ENCODE measurements at regions not wholly inside any gene's neighbourhood (a gene's known extent, or its start where the extent isn't known, plus 50 kb on each side); places are given as distances from the start of the nearest gene placed in this dataset.
A peak's percentile ranks its signal among the peaks of the same experiment; 100 is the strongest.

DNA sequence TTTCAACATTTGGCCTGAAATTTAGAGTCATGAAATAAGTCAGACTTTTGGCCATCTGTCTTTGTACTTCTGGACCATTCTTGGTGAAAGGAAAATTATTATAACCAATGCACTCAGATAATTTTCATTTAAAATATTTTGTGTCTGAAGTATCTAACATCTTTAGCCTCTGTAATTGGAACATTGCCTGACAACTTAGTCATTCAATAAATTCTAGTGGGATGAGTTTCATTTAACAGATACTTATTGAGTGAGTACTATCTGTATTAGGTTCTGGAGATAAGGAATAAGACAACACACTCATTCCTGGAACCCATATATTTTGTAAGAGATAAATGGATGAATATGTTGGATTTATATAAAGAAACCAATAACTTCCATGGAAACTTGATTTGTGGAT is 536.0 kb downstream of the BCKDHB start:
- Histone ChIP-seq H2AFZ (ENCODE audit: low read depth) (no peak overlapping the region; the same call in 1 of the 2 replicates), H3K9me2 (no peaks in the 10 kb centered on the region), H3K4me3 (ENCODE audit: low read depth in 2 of 2, low read length in 1 of 2) (no peak overlapping the region), H3K9ac (no peak overlapping the region), H3K36me3 (replicated peaks in 1 of 2; ENCODE audit: control insufficient read depth in 1 of 2, insufficient read depth in 2 of 2, low read length in 1 of 2) (no peaks in the 10 kb centered on the region), H3F3A (replicated peaks; ENCODE audit: insufficient read depth) (peaks cover 34% of the 10 kb centered on the region), H3K27ac (ENCODE audit: low read depth in 2 of 2, low read length in 1 of 2) (peak overlapping the region in 1 of 2 experiments; percentile 83; a peak in 2 of 4 replicates), H3K27me3 (ENCODE audit: insufficient read depth) (no peaks in the 10 kb centered on the region), H4K20me1 (ENCODE audit: insufficient read depth) (no peaks in the 10 kb centered on the region), H3K79me2 (ENCODE audit: insufficient read depth) (no peaks in the 10 kb centered on the region), H3K4me1 (ENCODE audit: control insufficient read depth in 1 of 2, insufficient read depth in 2 of 2, low read depth in 1 of 2, low read length in 1 of 2) (peaks cover 7 to 34% of the 10 kb centered on the region in 2 experiments; a peak in 3 of 4 replicates), H3K4me2 (0 out of 2 replicates have a peak overlapping the region, but pooled peaks have one; percentile 3), H3K9me3 (peaks cover 5% of the 10 kb centered on the region; the same call in 1 of the 2 replicates)
- POLR2A ChIA-PET, result no interaction called here
- no peak for DNase-seq
- TF ChIP-seq TCF12 (IDR thresholded peaks at IDR 0.05) (peak; percentile 79), FOSL2 (IDR thresholded peaks at IDR 0.05; ENCODE audit: borderline replicate concordance, low read depth) (peak; percentile 72), NFIC (IDR thresholded peaks at IDR 0.05; ENCODE audit: borderline replicate concordance) (peak; percentile 69; the same call in 1 of the 2 replicates), RCOR1 (IDR thresholded peaks at IDR 0.05; ENCODE audit: low read length) (no peak), RFX5 (IDR thresholded peaks at IDR 0.05; ENCODE audit: low read length) (no peak), RXRA (IDR thresholded peaks at IDR 0.05; ENCODE audit: borderline replicate concordance, low read depth) (peak; percentile 25; the same call in 1 of the 2 replicates), EP300 (IDR thresholded peaks at IDR 0.05; ENCODE audit: borderline replicate concordance in 1 of 2, low read depth in 1 of 2, low read length in 1 of 2) (peak in 1 of 2 experiments; percentile 72; a peak in 2 of 4 replicates), FOXM1 (IDR thresholded peaks at IDR 0.05; ENCODE audit: low read depth) (0 out of 2 replicates have a peak, but pooled peaks have one; percentile 25), YY1 (IDR thresholded peaks at IDR 0.05; ENCODE audit: low read depth) (no peak), TEAD4 (IDR thresholded peaks at IDR 0.05; ENCODE audit: borderline replicate concordance, insufficient read depth) (peak; percentile 60; the same call in 1 of the 2 replicates), JUND (IDR thresholded peaks at IDR 0.05) (peak; percentile 73), NRF1 (IDR thresholded peaks at IDR 0.05; ENCODE audit: low read depth, low read length) (no peak), MEF2A (IDR thresholded peaks at IDR 0.05; ENCODE audit: borderline replicate concordance, low read depth) (0 out of 2 replicates have a peak, but pooled peaks have one; percentile 15)
- TF ChIP-seq, protein P1, sequence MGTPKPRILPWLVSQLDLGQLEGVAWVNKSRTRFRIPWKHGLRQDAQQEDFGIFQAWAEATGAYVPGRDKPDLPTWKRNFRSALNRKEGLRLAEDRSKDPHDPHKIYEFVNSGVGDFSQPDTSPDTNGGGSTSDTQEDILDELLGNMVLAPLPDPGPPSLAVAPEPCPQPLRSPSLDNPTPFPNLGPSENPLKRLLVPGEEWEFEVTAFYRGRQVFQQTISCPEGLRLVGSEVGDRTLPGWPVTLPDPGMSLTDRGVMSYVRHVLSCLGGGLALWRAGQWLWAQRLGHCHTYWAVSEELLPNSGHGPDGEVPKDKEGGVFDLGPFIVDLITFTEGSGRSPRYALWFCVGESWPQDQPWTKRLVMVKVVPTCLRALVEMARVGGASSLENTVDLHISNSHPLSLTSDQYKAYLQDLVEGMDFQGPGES (IDR thresholded peaks at IDR 0.05; ENCODE audit: low read depth, low read length), result no peak
- TF ChIP-seq, protein P2, sequence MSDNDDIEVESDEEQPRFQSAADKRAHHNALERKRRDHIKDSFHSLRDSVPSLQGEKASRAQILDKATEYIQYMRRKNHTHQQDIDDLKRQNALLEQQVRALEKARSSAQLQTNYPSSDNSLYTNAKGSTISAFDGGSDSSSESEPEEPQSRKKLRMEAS (IDR thresholded peaks at IDR 0.05; ENCODE audit: low read depth), result no peak
- TF ChIP-seq, protein P3, sequence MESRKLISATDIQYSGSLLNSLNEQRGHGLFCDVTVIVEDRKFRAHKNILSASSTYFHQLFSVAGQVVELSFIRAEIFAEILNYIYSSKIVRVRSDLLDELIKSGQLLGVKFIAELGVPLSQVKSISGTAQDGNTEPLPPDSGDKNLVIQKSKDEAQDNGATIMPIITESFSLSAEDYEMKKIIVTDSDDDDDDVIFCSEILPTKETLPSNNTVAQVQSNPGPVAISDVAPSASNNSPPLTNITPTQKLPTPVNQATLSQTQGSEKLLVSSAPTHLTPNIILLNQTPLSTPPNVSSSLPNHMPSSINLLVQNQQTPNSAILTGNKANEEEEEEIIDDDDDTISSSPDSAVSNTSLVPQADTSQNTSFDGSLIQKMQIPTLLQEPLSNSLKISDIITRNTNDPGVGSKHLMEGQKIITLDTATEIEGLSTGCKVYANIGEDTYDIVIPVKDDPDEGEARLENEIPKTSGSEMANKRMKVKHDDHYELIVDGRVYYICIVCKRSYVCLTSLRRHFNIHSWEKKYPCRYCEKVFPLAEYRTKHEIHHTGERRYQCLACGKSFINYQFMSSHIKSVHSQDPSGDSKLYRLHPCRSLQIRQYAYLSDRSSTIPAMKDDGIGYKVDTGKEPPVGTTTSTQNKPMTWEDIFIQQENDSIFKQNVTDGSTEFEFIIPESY (IDR thresholded peaks at IDR 0.05; ENCODE audit: borderline replicate concordance, low read depth), result no peak
- TF ChIP-seq, protein P4, sequence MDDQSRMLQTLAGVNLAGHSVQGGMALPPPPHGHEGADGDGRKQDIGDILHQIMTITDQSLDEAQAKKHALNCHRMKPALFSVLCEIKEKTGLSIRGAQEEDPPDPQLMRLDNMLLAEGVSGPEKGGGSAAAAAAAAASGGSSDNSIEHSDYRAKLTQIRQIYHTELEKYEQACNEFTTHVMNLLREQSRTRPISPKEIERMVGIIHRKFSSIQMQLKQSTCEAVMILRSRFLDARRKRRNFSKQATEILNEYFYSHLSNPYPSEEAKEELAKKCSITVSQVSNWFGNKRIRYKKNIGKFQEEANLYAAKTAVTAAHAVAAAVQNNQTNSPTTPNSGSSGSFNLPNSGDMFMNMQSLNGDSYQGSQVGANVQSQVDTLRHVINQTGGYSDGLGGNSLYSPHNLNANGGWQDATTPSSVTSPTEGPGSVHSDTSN (IDR thresholded peaks at IDR 0.05), result peak; percentile 54; the same call in 1 of the 2 replicates
- CTCF ChIA-PET, result no interaction called here
